GM12878 (cell line): ENCODE measurements at regions not wholly inside any gene's neighbourhood (a gene's known extent, or its start where the extent isn't known, plus 50 kb on each side); places are given as distances from the start of the nearest gene placed in this dataset.

Experiments
- ATAC-seq: fragments of 200-7000 bp; cut with Tn5 transposase; 3 replicates; pipeline ENCODE4 v1.9.1; 2020; ENCODE audit warnings: mild to moderate bottlenecking, moderate library complexity
- BruUV-seq: library from RNA; stranded (reverse); fragments of 400-500 nt; replicated peaks from 2 replicates; lab custom pipeline; 2021; lab: Mats Ljungman, UMichigan
- CTCF ChIA-PET: fragments of 300-600 bp; sonication (Branson Sonifier 250); formaldehyde crosslinking; extraction: SDS; loops from one replicate; lab custom pipeline; 2021; ENCODE audit warnings: inconsistent platforms; lab: Yijun Ruan, JAX
- POLR2A ChIA-PET: fragments of 350-600 bp; formaldehyde crosslinking; extraction: SDS; loops from one replicate; lab custom pipeline; 2021; ENCODE audit warnings: inconsistent platforms; lab: Charles Lee
- RAD21 ChIA-PET: fragments of 300-600 bp; sonication (Branson Sonifier 250); formaldehyde crosslinking; loops from one replicate; lab custom pipeline; 2023; ENCODE audit warnings: antibody characterized with exemption; ENCODE audit not compliant: unreplicated experiment; lab: Charles Lee
- SMC1A ChIA-PET: fragments of 300-600 bp; sonication (Branson Sonifier 250); formaldehyde crosslinking; loops from one replicate; lab custom pipeline; 2023; ENCODE audit not compliant: unreplicated experiment, uncharacterized antibody; lab: Charles Lee
- DNase-seq: peaks from one replicate; pipeline ENCODE4 v3.0.0-alpha.2; 2011; ENCODE audit warnings: low read depth, low spot score
- FAIRE-seq: peaks from 3 replicates; lab custom pipeline; 2011; peaks lifted over from hg19 to GRCh38; lab: Jason Lieb, UNC
- H2AFZ ChIP-seq: 2 replicates; pipeline ENCODE4 v1.6.0; 2011; ENCODE audit warnings: low read depth, low read length, control low read depth; ENCODE audit not compliant: control insufficient read depth
- H3K27ac ChIP-seq: 2 replicates; pipeline ENCODE4 v1.5.1; 2011; ENCODE audit warnings: control low read depth; ENCODE audit not compliant: control insufficient read depth, insufficient read depth
- H3K27me3 ChIP-seq, 2 experiments: replicated peaks in 1 of 2; 2 replicates each; pipeline versions ENCODE4 v1.6.0 to v1.6.1; 2011; ENCODE audit warnings: low read length in 1 of 2; ENCODE audit not compliant: control insufficient read depth in 2 of 2, insufficient read depth in 2 of 2
- H3K36me3 ChIP-seq, 2 experiments: 2 replicates each; pipeline ENCODE4 v1.5.1; 2011; ENCODE audit warnings: low read length in 1 of 2; ENCODE audit not compliant: control insufficient read depth in 2 of 2, insufficient read depth in 2 of 2
- H3K4me1 ChIP-seq: 2 replicates; pipeline ENCODE4 v1.6.1; 2011; ENCODE audit warnings: mild to moderate bottlenecking, low read length, moderate library complexity, mixed read lengths; ENCODE audit not compliant: control insufficient read depth, insufficient read depth
- H3K4me2 ChIP-seq: 2 replicates; pipeline ENCODE4 v1.6.0; 2011; ENCODE audit warnings: control low read depth; ENCODE audit not compliant: control insufficient read depth, insufficient read depth
- H3K4me3 ChIP-seq: fragments of 200-600 bp; sonication (generic); 2 replicates; pipeline ENCODE4 v1.5.1; 2016
- H3K79me2 ChIP-seq: 2 replicates; pipeline ENCODE4 v1.6.0; 2011; ENCODE audit warnings: low read length; ENCODE audit not compliant: control insufficient read depth, insufficient read depth
- H3K9ac ChIP-seq: 2 replicates; pipeline ENCODE4 v1.8.0; 2011; ENCODE audit warnings: low read length, control low read depth, mixed read lengths; ENCODE audit not compliant: control insufficient read depth, insufficient read depth
- H3K9me3 ChIP-seq: replicated peaks from 3 replicates; pipeline ENCODE4 v1.5.1; 2011; ENCODE audit warnings: mild to moderate bottlenecking, low read length; ENCODE audit not compliant: control insufficient read depth, insufficient read depth
- H4K20me1 ChIP-seq: 2 replicates; pipeline ENCODE4 v1.6.0; 2011; ENCODE audit not compliant: control insufficient read depth, insufficient read depth
- ATF3 ChIP-seq: IDR thresholded peaks from 2 replicates; pipeline ENCODE4 v1.6.1; 2011; ENCODE audit warnings: low read depth, mild to moderate bottlenecking, low read length, moderate library complexity, borderline replicate concordance; ENCODE audit errors: extremely low read depth
- KLF5 ChIP-seq: fragments of 450-650 bp; IDR thresholded peaks from 2 replicates; pipeline ENCODE4 v1.6.1; 2014; ENCODE audit warnings: mild to moderate bottlenecking; ENCODE audit not compliant: partially characterized antibody
- PAX5 ChIP-seq: IDR thresholded peaks from 2 replicates; pipeline ENCODE4 v1.6.1; 2011; ENCODE audit warnings: low read depth, low read length, borderline replicate concordance
- SPI1 ChIP-seq: IDR thresholded peaks from 2 replicates; pipeline ENCODE4 v1.6.1; 2011; ENCODE audit warnings: low read depth, mild to moderate bottlenecking, low read length, moderate library complexity, borderline replicate concordance; ENCODE audit not compliant: insufficient read depth
- USF2 ChIP-seq: IDR thresholded peaks from 2 replicates; pipeline ENCODE4 v1.6.1; 2011; ENCODE audit warnings: low read depth, low read length, improper control_type of control experiment, borderline replicate concordance
- WGBS: methylation state at CpG from one replicate; pipeline ENCODE4 v1.1.6; 2016; ENCODE audit warnings: low lambda C conversion rate; ENCODE audit not compliant: insufficient replicate concordance, insufficient coverage; ENCODE audit errors: missing lambda C conversion rate; 5-methylcytosine and 5-hydroxymethylcytosine counted together
- in situ Hi-C: fragments of 300-500 bp; cut with MboI; formaldehyde crosslinking; loops from 9 replicates; pipeline ENCODE4 v1.14.3; 2018; ENCODE audit warnings: mixed read lengths
- intact Hi-C: fragments of 100-400 bp; cut with micrococcal nuclease; formaldehyde crosslinking; loops from one replicate; pipeline ENCODE4 v1.14.2; 2022; ENCODE audit not compliant: unreplicated experiment
- TF ChIP-seq, protein P1 (sequence below): IDR thresholded peaks from 2 replicates; pipeline ENCODE4 v1.6.1; 2012; ENCODE audit warnings: low read length, inconsistent platforms

DNA sequence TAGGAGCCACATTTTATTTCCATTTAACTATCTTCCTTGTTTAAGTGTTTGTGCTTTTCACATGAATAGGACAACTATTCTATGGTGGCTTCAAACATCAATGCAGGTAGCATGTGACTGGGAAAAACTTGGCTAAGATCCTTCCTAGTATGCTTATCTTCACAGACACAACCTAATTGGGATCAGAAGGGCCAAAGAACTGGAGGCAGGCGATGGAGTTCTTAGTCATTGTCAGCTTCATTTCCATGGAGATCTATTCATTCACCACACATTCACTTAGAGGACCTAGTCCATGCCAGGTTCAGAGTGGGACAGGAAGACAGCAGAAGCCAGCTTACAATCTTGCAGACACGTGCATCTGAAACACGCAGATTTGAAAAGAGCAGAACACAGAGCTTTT, 277.5 kb upstream of the PPP2R3A start:
- Histone ChIP-seq H3K36me3 (no peaks in the 10 kb centered on the region), H3K79me2 (no peaks in the 10 kb centered on the region), H3K4me3 (no peak overlapping the region), H3K9me3 (no peaks in the 10 kb centered on the region), H3K9ac (no peak overlapping the region), H2AFZ (no peak overlapping the region), H3K4me1 (no peaks in the 10 kb centered on the region), H3K27me3 (no peaks in the 10 kb centered on the region), H3K27ac (no peak overlapping the region), H3K4me2 (no peak overlapping the region), H4K20me1 (no peaks in the 10 kb centered on the region)
- ATAC-seq, result no peak
- no TSS peak for BruUV-seq
- no peak for DNase-seq
- FAIRE-seq, result no peak
- WGBS, result 46% methylated on average over 3 of the region's 3 CpGs
- in situ Hi-C loops, result no loop called here
- POLR2A ChIA-PET, result no interaction called here
- RAD21 ChIA-PET, result no interaction called here
- intact Hi-C loops, result no loop called here
- SMC1A ChIA-PET, result no interaction called here
- CTCF ChIA-PET, result no interaction called here
- TF ChIP-seq, protein P1, sequence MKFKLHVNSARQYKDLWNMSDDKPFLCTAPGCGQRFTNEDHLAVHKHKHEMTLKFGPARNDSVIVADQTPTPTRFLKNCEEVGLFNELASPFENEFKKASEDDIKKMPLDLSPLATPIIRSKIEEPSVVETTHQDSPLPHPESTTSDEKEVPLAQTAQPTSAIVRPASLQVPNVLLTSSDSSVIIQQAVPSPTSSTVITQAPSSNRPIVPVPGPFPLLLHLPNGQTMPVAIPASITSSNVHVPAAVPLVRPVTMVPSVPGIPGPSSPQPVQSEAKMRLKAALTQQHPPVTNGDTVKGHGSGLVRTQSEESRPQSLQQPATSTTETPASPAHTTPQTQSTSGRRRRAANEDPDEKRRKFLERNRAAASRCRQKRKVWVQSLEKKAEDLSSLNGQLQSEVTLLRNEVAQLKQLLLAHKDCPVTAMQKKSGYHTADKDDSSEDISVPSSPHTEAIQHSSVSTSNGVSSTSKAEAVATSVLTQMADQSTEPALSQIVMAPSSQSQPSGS, result no peak
- no peak for TF ChIP-seq USF2
- no peak for TF ChIP-seq ATF3
- no peak for TF ChIP-seq KLF5
- TF ChIP-seq SPI1, result no peak
- TF ChIP-seq PAX5, result no peak
